Endothelial cell (in vitro differentiated cells): ENCODE measurements at regions not wholly inside any gene's neighbourhood (a gene's known extent, or its start where the extent isn't known, plus 50 kb on each side); places are given as distances from the start of the nearest gene placed in this dataset.

ENCODE experiments used
- DNase-seq: peaks from one replicate; pipeline ENCODE4 v3.0.0; 2021; ENCODE audit warnings: low spot score
- H3K27ac Mint-ChIP-seq: one replicate; pipeline ENCODE4 v1.8.0; 2021; ENCODE audit warnings: mixed read lengths, inconsistent platforms; ENCODE audit not compliant: unreplicated experiment
- H3K27me3 Mint-ChIP-seq: one replicate; pipeline ENCODE4 v1.8.0; 2021; ENCODE audit warnings: mild to moderate bottlenecking, moderate library complexity, mixed read lengths, inconsistent platforms; ENCODE audit not compliant: unreplicated experiment
- H3K36me3 Mint-ChIP-seq: one replicate; pipeline ENCODE4 v1.8.0; 2021; ENCODE audit warnings: mild to moderate bottlenecking, low read depth, mixed read lengths, inconsistent platforms; ENCODE audit not compliant: unreplicated experiment
- H3K4me1 Mint-ChIP-seq: one replicate; pipeline ENCODE4 v1.8.0; 2021; ENCODE audit warnings: mild to moderate bottlenecking, mixed read lengths, inconsistent platforms; ENCODE audit not compliant: unreplicated experiment
- H3K4me3 Mint-ChIP-seq: one replicate; pipeline ENCODE4 v1.8.0; 2021; ENCODE audit warnings: mild to moderate bottlenecking, mixed read lengths, inconsistent platforms; ENCODE audit not compliant: unreplicated experiment
- H3K9me3 Mint-ChIP-seq: one replicate; pipeline ENCODE4 v1.8.0; 2021; ENCODE audit warnings: mixed read lengths, inconsistent platforms; ENCODE audit not compliant: unreplicated experiment
- TF ChIP-seq, protein P1 (sequence below): fragments of 200-600 bp; sonication (generic); IDR thresholded peaks from one replicate; pipeline ENCODE4 v1.5.0; 2021; ENCODE audit warnings: antibody characterized with exemption; ENCODE audit not compliant: unreplicated experiment

DNA sequence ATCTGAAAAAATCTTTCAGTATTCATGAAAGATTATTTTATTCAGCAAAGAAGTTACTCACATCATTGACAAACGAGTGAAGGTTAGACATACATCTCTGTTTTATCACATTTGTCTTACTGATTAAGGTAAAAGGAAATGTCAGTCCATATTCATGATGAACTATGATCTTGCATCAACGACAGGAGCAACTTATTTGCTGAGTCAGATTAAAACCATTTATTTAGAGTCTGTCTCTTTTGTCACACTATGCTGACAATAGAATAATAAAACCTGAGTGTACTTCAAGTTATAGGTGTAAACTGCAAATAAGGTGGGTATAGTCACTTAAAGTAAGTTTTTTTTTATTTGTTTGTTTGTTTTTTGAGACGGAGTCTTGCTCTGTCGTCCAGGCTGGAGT is 216.5 kb upstream of the SEMA3C start:
- Mint-ChIP-seq H3K36me3 (no peaks in the 10 kb centered on the region), H3K27me3 (no peaks in the 10 kb centered on the region), H3K27ac (no peak overlapping the region), H3K9me3 (no peaks in the 10 kb centered on the region), H3K4me3 (no peak overlapping the region), H3K4me1 (no peaks in the 10 kb centered on the region)
- TF ChIP-seq, protein P1, sequence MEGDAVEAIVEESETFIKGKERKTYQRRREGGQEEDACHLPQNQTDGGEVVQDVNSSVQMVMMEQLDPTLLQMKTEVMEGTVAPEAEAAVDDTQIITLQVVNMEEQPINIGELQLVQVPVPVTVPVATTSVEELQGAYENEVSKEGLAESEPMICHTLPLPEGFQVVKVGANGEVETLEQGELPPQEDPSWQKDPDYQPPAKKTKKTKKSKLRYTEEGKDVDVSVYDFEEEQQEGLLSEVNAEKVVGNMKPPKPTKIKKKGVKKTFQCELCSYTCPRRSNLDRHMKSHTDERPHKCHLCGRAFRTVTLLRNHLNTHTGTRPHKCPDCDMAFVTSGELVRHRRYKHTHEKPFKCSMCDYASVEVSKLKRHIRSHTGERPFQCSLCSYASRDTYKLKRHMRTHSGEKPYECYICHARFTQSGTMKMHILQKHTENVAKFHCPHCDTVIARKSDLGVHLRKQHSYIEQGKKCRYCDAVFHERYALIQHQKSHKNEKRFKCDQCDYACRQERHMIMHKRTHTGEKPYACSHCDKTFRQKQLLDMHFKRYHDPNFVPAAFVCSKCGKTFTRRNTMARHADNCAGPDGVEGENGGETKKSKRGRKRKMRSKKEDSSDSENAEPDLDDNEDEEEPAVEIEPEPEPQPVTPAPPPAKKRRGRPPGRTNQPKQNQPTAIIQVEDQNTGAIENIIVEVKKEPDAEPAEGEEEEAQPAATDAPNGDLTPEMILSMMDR = no peak
- DNase-seq = no peak

DNA sequence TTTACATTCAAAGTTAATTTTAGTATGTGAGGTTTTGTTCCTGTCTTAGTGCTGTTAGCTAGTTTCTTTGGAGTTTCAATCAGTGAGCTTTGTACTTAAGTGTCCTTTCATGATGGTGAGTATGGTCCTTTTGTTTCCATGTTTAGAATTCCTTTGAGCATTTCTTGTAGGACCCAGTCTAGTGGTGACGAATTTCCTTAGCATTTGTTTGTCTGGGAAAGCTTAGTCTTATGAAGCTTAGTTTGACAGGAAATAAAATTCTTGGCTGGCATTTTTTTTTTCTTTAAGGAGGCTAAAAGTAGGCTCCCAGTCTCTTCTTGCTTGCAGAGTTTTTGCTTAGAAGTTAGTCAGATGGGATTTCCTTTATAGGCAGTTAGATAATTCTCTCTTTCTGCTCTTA is 209.2 kb upstream of the SEMA3C start:
- TF ChIP-seq, protein P1 = no peak
- Mint-ChIP-seq H3K27me3 (no peaks in the 10 kb centered on the region), H3K9me3 (no peaks in the 10 kb centered on the region), H3K36me3 (no peaks in the 10 kb centered on the region), H3K4me1 (no peaks in the 10 kb centered on the region), H3K27ac (no peak overlapping the region), H3K4me3 (no peak overlapping the region)
- DNase-seq = no peak

- Mint-ChIP-seq H3K4me3 (no peak overlapping the region), H3K9me3 (no peaks in the 10 kb centered on the region), H3K27me3 (no peaks in the 10 kb centered on the region), H3K27ac (no peak overlapping the region), H3K4me1 (no peaks in the 10 kb centered on the region), H3K36me3 (no peaks in the 10 kb centered on the region)
- TF ChIP-seq, protein P1 = no peak
- no peak for DNase-seq
Measured at GRCh38 chr7:81120803-81121202, 202.0 kb upstream of the SEMA3C start.

DNA sequence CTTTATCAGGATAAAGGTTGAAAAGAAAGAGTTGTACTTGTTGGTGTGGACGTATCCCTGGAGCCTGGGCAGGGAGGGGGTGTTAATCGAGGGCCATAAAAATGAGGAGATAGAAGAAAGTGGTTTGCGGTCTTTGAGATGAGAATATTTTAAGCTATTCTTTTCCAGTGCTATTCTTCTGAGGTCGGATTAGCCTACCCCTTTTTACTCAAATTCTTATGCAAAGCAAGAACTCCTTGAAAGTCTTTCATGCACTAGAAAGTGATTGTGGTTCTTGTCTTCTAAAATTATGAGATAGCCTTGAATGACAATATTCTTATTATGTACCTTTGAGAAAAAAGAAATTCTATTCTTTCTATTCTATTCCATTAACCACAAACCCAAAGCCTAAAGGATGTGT is 201.3 kb upstream of the SEMA3C start:
- no peaks in the 10 kb centered on the region for H3K9me3 Mint-ChIP-seq

GRCh38 chr7:81114633-81115032 is 195.8 kb upstream of the SEMA3C start:
- DNase-seq = no peak
- Mint-ChIP-seq H3K27ac (no peak overlapping the region), H3K9me3 (no peaks in the 10 kb centered on the region), H3K4me1 (peaks cover 9% of the 10 kb centered on the region), H3K27me3 (no peaks in the 10 kb centered on the region), H3K4me3 (no peak overlapping the region), H3K36me3 (no peaks in the 10 kb centered on the region)
- TF ChIP-seq, protein P1 = no peak

More for the DNA sequence above, 201.3 kb upstream of the SEMA3C start:
- H3K27me3 Mint-ChIP-seq = no peaks in the 10 kb centered on the region
- no peak overlapping the region for H3K27ac Mint-ChIP-seq
- H3K4me1 Mint-ChIP-seq = no peaks in the 10 kb centered on the region
- no peak overlapping the region for H3K4me3 Mint-ChIP-seq
- no peak for DNase-seq
- H3K36me3 Mint-ChIP-seq = no peaks in the 10 kb centered on the region
- TF ChIP-seq, protein P1 = no peak
